GM12872 (cell line): ENCODE measurements at regions not wholly inside any gene's neighbourhood (a gene's known extent, or its start where the extent isn't known, plus 50 kb on each side); places are given as distances from the start of the nearest gene placed in this dataset.

Experiments used
- CTCF ChIP-seq: IDR thresholded peaks from 3 replicates; pipeline ENCODE4 v1.5.1; 2011; ENCODE audit warnings: low read depth, mild to moderate bottlenecking, low read length, moderate library complexity; ENCODE audit not compliant: insufficient read depth

GRCh38 chr5:98458726-98459125 lies 314.7 kb upstream of the RGMB start:
- TF ChIP-seq CTCF, result no peak

GRCh38 chr5:98460536-98460935 lies 312.9 kb upstream of the RGMB start:
- TF ChIP-seq CTCF, result no peak

- no peak for TF ChIP-seq CTCF
Measured at GRCh38 chr5:98461485-98461884, 312.0 kb upstream of the RGMB start.

- TF ChIP-seq CTCF, result no peak
Measured at GRCh38 chr5:98463222-98463621, 310.2 kb upstream of the RGMB start.

- no peak for TF ChIP-seq CTCF
Measured at GRCh38 chr5:98463676-98464075, 309.8 kb upstream of the RGMB start.

- no peak for TF ChIP-seq CTCF
Measured at GRCh38 chr5:98464737-98465330, 308.6 kb upstream of the RGMB start.

GRCh38 chr5:98468188-98468869 lies 305.1 kb upstream of the RGMB start:
- no peak for TF ChIP-seq CTCF
